Breast epithelium (tissue), 3 donors: ENCODE measurements at regions not wholly inside any gene's neighbourhood (a gene's known extent, or its start where the extent isn't known, plus 50 kb on each side); places are given as distances from the start of the nearest gene placed in this dataset.

Experiments
- POLR2AphosphoS5 ChIP-seq, 3 donors: sonication (generic); formaldehyde crosslinking; IDR thresholded peaks; one replicate each; pipeline ENCODE4 v1.6.1; 2017; ENCODE audit warnings: antibody characterized with exemption in 3 of 3
- TF ChIP-seq, protein P1 (sequence below), 3 donors: fragments of 450-650 bp; IDR thresholded peaks; one replicate each; pipeline ENCODE4 v1.5.1; 2016 to 2017; ENCODE audit warnings: antibody characterized with exemption in 3 of 3, mild to moderate bottlenecking in 3 of 3, moderate library complexity in 3 of 3

DNA sequence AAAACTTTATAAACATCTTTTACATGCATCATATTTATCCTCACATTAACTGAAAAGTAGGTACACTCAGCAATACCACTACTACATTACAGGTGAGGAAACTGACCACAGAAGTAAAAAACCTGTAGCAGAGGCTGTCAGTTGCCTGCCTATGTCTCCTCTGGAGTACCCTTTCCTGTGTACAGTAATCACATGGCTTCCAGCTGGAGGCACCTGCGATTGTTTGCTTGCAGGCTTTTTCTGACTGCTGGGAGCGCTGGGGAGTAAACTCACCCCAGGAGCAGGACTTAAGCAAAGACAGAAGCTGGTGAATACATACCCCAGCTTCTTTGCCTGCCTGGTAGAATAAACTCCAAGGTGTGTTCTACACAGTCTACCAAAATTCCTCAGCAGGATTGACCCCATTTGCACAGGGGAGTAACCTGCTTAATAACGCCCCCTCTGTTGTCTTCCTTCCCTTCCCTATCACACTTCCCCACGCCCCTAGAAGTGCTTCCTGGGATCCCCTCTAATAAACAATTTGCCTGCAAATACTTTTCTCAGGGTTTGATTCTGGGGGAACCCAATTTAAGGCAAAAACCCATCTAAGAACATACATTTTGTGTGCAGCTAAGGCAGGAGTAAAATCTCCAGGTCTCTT lies 138.9 kb downstream of the PTH2R start:
- TF ChIP-seq, protein P1, sequence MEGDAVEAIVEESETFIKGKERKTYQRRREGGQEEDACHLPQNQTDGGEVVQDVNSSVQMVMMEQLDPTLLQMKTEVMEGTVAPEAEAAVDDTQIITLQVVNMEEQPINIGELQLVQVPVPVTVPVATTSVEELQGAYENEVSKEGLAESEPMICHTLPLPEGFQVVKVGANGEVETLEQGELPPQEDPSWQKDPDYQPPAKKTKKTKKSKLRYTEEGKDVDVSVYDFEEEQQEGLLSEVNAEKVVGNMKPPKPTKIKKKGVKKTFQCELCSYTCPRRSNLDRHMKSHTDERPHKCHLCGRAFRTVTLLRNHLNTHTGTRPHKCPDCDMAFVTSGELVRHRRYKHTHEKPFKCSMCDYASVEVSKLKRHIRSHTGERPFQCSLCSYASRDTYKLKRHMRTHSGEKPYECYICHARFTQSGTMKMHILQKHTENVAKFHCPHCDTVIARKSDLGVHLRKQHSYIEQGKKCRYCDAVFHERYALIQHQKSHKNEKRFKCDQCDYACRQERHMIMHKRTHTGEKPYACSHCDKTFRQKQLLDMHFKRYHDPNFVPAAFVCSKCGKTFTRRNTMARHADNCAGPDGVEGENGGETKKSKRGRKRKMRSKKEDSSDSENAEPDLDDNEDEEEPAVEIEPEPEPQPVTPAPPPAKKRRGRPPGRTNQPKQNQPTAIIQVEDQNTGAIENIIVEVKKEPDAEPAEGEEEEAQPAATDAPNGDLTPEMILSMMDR (IDR thresholded peaks at IDR 0.05), result no peak
- no peak for TF ChIP-seq POLR2AphosphoS5 (IDR thresholded peaks at IDR 0.05)
